Trophoblast cell (in vitro differentiated cells and primary cell): ENCODE measurements at regions not wholly inside any gene's neighbourhood (a gene's known extent, or its start where the extent isn't known, plus 50 kb on each side); places are given as distances from the start of the nearest gene placed in this dataset.

Experiments used
- DNase-seq, 2 donors: peaks; one replicate each; pipeline ENCODE4 v3.0.0-alpha.2; 2016
- H2AFZ ChIP-seq: 2 replicates; pipeline ENCODE4 v1.6.1; 2013; ENCODE audit warnings: low read length, moderate library complexity, mild to moderate bottlenecking; ENCODE audit not compliant: insufficient read depth, poor library complexity
- H2AK5ac ChIP-seq: 2 replicates; pipeline ENCODE4 v1.6.1; 2013; ENCODE audit warnings: mild to moderate bottlenecking, low read length
- H2BK120ac ChIP-seq: 2 replicates; pipeline ENCODE4 v1.6.1; 2013; ENCODE audit warnings: low read length, mild to moderate bottlenecking, moderate library complexity; ENCODE audit not compliant: insufficient read depth, poor library complexity
- H2BK12ac ChIP-seq: 2 replicates; pipeline ENCODE4 v1.6.1; 2013; ENCODE audit warnings: mild to moderate bottlenecking, low read length, moderate library complexity
- H2BK5ac ChIP-seq: 2 replicates; pipeline ENCODE4 v1.6.1; 2013; ENCODE audit warnings: low read length, low read depth, moderate library complexity, mild to moderate bottlenecking; ENCODE audit not compliant: poor library complexity
- H3K14ac ChIP-seq: 2 replicates; pipeline ENCODE4 v1.6.1; 2013; ENCODE audit warnings: mild to moderate bottlenecking, low read length
- H3K18ac ChIP-seq: 2 replicates; pipeline ENCODE4 v1.6.1; 2013; ENCODE audit warnings: mild to moderate bottlenecking, low read length
- H3K23ac ChIP-seq: 2 replicates; pipeline ENCODE4 v1.6.1; 2013; ENCODE audit warnings: low read length
- H3K27ac ChIP-seq: 2 replicates; pipeline ENCODE4 v1.5.1; 2013; ENCODE audit warnings: low read depth, mild to moderate bottlenecking, inconsistent platforms, low read length, moderate library complexity
- H3K27me3 ChIP-seq: 2 replicates; pipeline ENCODE4 v1.6.1; 2013; ENCODE audit warnings: inconsistent platforms, mild to moderate bottlenecking, low read length, moderate library complexity; ENCODE audit not compliant: insufficient read depth
- H3K36me3 ChIP-seq, 2 experiments: 1 replicate in 1 of 2; 2 replicates in 1 of 2; pipeline ENCODE4 v1.6.1; 2013; ENCODE audit warnings: low read length in 2 of 2, mild to moderate bottlenecking in 2 of 2, moderate library complexity in 1 of 2; ENCODE audit not compliant: insufficient read depth in 2 of 2, control insufficient read depth in 1 of 2
- H3K4ac ChIP-seq: 2 replicates; pipeline ENCODE4 v1.6.1; 2013; ENCODE audit warnings: low read depth, mild to moderate bottlenecking, low read length, moderate library complexity
- H3K4me1 ChIP-seq, 2 experiments: 1 replicate in 1 of 2; 2 replicates in 1 of 2; pipeline ENCODE4 v1.6.1; 2013; ENCODE audit warnings: low read length in 2 of 2, mild to moderate bottlenecking in 2 of 2, moderate library complexity in 1 of 2; ENCODE audit not compliant: insufficient read depth in 2 of 2, control insufficient read depth in 1 of 2
- H3K4me2 ChIP-seq: 2 replicates; pipeline ENCODE4 v1.6.1; 2013; ENCODE audit warnings: inconsistent platforms, mild to moderate bottlenecking, low read length, moderate library complexity
- H3K4me3 ChIP-seq: 2 replicates; pipeline ENCODE4 v1.5.1; 2013; ENCODE audit warnings: mild to moderate bottlenecking, low read depth, low read length, inconsistent platforms
- H3K79me1 ChIP-seq: one replicate; pipeline ENCODE4 v1.6.1; 2013; ENCODE audit warnings: low read length
- H3K79me2 ChIP-seq: 2 replicates; pipeline ENCODE4 v1.6.1; 2013; ENCODE audit warnings: low read length, mild to moderate bottlenecking; ENCODE audit not compliant: control insufficient read depth, insufficient read depth, poor library complexity
- H3K9ac ChIP-seq: 2 replicates; pipeline ENCODE4 v1.6.1; 2013; ENCODE audit warnings: mild to moderate bottlenecking, low read length
- H3K9me3 ChIP-seq: 2 replicates; pipeline ENCODE4 v1.6.1; 2013; ENCODE audit warnings: low read depth, mild to moderate bottlenecking, control low read depth, inconsistent platforms, low read length; ENCODE audit not compliant: insufficient read depth
- H4K12ac ChIP-seq: 2 replicates; pipeline ENCODE4 v1.6.1; 2013; ENCODE audit warnings: low read depth, mild to moderate bottlenecking, low read length, moderate library complexity
- H4K8ac ChIP-seq: 2 replicates; pipeline ENCODE4 v1.6.1; 2013; ENCODE audit warnings: low read depth, mild to moderate bottlenecking, low read length, moderate library complexity
- H4K91ac ChIP-seq: one replicate; pipeline ENCODE4 v1.6.1; 2013; ENCODE audit warnings: low read depth, mild to moderate bottlenecking, low read length, moderate library complexity
- WGBS: extraction: QIAGEN DNeasy Blood & Tissue Kit; methylation state at CpG from one replicate; pipeline ENCODE4 v1.1.7; 2013; ENCODE audit warnings: missing lambda C conversion rate; ENCODE audit not compliant: insufficient read length, insufficient coverage; ENCODE audit errors: extremely low coverage; 5-methylcytosine and 5-hydroxymethylcytosine counted together

DNA sequence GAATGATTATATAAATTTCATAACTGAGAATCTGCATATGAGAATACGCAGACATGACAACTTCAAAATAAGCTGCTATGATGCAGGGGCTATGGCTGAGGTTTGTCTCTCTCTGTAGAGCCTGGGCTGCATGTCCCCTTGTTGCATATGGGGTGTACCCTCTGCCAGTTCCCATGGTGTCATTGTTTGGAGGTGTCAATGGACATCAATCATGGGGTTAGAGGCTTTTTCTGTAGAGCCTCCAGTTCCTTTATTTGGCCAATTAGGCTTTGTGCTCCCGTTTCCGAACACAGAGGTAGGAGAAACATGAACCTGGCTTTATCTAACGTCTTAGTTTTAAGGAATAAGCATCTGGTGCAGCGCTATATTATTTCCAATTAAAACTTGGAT lies 77.3 kb upstream of the RARB start:
- Histone ChIP-seq H4K91ac (no peak overlapping the region), H3K36me3 (no peaks in the 10 kb centered on the region), H3K79me1 (no peaks in the 10 kb centered on the region), H3K27me3 (no peaks in the 10 kb centered on the region), H3K14ac (no peak overlapping the region), H3K4me3 (no peak overlapping the region), H3K4me1 (no peaks in the 10 kb centered on the region), H3K4ac (no peak overlapping the region), H3K79me2 (no peaks in the 10 kb centered on the region), H2BK5ac (no peak overlapping the region), H3K4me2 (no peak overlapping the region), H3K23ac (no peak overlapping the region), H4K8ac (no peak overlapping the region), H3K9me3 (no peaks in the 10 kb centered on the region), H4K12ac (no peak overlapping the region), H2BK12ac (no peak overlapping the region), H2AK5ac (no peak overlapping the region), H2BK120ac (no peak overlapping the region), H3K18ac (no peak overlapping the region), H3K9ac (no peak overlapping the region), H2AFZ (no peak overlapping the region), H3K27ac (no peak overlapping the region)
- no peak for DNase-seq
- no CpG with 5 or more reads among the region's 5 CpGs for WGBS

- H3K4ac ChIP-seq: no peak overlapping the region
- no peaks in the 10 kb centered on the region for H3K27me3 ChIP-seq
- H4K12ac ChIP-seq: no peak overlapping the region
- H3K9ac ChIP-seq: no peak overlapping the region
- no peaks in the 10 kb centered on the region for H3K9me3 ChIP-seq
- H3K4me2 ChIP-seq: no peak overlapping the region
- no peak overlapping the region for H2BK5ac ChIP-seq
- no peak overlapping the region for H3K18ac ChIP-seq
- H3K27ac ChIP-seq: no peak overlapping the region
- H3K4me1 ChIP-seq: no peaks in the 10 kb centered on the region
- no peak overlapping the region for H2BK120ac ChIP-seq
- H2AK5ac ChIP-seq: no peak overlapping the region
- H2BK12ac ChIP-seq: no peak overlapping the region
- WGBS: no CpG with 5 or more reads among the region's 3 CpGs
- no peak overlapping the region for H3K4me3 ChIP-seq
- no peak overlapping the region for H4K8ac ChIP-seq
- H3K79me1 ChIP-seq: no peaks in the 10 kb centered on the region
- DNase-seq: peak in 1 of 2 donors; percentile 71
- no peaks in the 10 kb centered on the region for H3K79me2 ChIP-seq
- H3K14ac ChIP-seq: no peak overlapping the region
- H2AFZ ChIP-seq: no peak overlapping the region
- H4K91ac ChIP-seq: no peak overlapping the region
- no peaks in the 10 kb centered on the region for H3K36me3 ChIP-seq
- no peak overlapping the region for H3K23ac ChIP-seq
Measured at GRCh38 chr3:25354071-25354470, 74.0 kb upstream of the RARB start.

DNA sequence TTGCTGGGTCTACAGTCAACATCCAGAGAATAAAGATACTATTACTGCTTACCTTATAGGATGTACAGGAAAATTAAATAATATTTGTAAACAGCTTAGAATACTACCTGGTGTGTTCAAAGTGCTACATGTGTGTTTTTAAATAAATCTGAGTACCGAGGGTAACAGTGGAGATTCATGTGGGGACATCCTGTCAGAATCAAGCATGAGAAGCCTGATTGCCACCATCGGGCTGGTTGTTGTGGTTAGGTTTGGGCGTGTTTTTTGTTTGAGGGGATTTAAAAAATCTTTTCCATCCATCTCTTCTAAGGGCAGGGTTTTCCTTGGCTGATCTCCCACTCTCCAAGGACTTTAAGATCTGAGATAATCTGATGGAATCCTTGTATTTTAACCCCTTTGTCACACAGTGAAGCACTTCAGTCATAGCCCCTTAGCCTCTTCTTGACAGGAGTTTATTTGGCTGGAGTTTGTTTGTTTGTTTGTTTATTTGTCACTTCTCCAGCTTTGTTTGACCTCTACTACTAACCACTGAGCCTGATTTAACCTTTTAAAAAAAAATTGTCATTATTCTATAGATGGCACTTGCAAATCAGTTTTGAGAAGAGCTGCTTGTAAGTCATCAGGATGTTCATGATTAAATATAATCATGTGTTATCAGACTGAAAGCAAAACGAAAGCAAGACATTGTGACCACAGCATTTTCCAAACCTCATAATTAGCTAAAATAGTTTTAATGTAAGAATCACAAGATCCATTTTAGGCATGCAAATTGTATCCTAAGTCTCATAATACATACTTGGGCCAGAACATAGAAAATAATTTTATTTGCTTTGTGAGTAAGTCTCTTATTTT lies 72.8 kb upstream of the RARB start:
- Histone ChIP-seq H4K8ac (no peak overlapping the region), H2BK120ac (no peak overlapping the region), H3K4me1 (no peaks in the 10 kb centered on the region), H3K14ac (no peak overlapping the region), H2AK5ac (no peak overlapping the region), H3K4me2 (no peak overlapping the region), H3K27me3 (no peaks in the 10 kb centered on the region), H3K4me3 (no peak overlapping the region), H3K18ac (no peak overlapping the region), H2BK12ac (no peak overlapping the region), H2AFZ (no peak overlapping the region), H3K36me3 (no peaks in the 10 kb centered on the region), H3K9ac (no peak overlapping the region), H3K27ac (no peak overlapping the region), H3K23ac (no peak overlapping the region), H3K79me1 (no peaks in the 10 kb centered on the region), H4K12ac (no peak overlapping the region), H3K4ac (no peak overlapping the region), H3K79me2 (no peaks in the 10 kb centered on the region), H3K9me3 (no peaks in the 10 kb centered on the region), H2BK5ac (no peak overlapping the region), H4K91ac (no peak overlapping the region)
- no peak for DNase-seq
- no CpG with 5 or more reads among the region's 4 CpGs for WGBS

DNA sequence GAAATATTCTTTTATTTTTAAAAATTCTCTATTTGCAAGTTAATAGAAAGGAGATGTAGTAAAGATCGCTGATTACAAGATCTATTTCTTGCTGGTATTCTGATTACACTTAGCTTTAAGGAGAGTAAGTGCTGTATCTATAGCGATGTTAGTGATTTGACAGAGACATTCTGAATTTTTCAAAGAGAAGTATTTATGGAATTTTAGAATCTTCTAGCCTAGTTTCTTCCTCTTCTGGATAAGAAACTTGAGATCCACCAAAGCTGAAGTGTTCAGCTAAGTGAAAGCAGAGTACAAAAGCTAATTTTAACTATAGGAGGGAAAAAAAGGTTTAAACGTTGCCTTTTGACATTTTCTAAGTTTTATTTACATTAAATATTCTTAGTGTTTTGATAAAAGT lies 72.1 kb upstream of the RARB start:
- no peak overlapping the region for H3K23ac ChIP-seq
- H3K18ac ChIP-seq: no peak overlapping the region
- H2AK5ac ChIP-seq: no peak overlapping the region
- no peaks in the 10 kb centered on the region for H3K79me2 ChIP-seq
- no peak overlapping the region for H4K8ac ChIP-seq
- no peak overlapping the region for H3K4ac ChIP-seq
- H3K79me1 ChIP-seq: no peaks in the 10 kb centered on the region
- DNase-seq: peak in 1 of 2 donors; percentile 30
- no CpG with 5 or more reads among the region's 3 CpGs for WGBS
- H2BK12ac ChIP-seq: no peak overlapping the region
- no peak overlapping the region for H2AFZ ChIP-seq
- no peaks in the 10 kb centered on the region for H3K9me3 ChIP-seq
- H3K27ac ChIP-seq: no peak overlapping the region
- no peak overlapping the region for H4K12ac ChIP-seq
- H3K4me3 ChIP-seq: no peak overlapping the region
- no peak overlapping the region for H4K91ac ChIP-seq
- no peak overlapping the region for H3K14ac ChIP-seq
- H3K9ac ChIP-seq: no peak overlapping the region
- H2BK5ac ChIP-seq: no peak overlapping the region
- H3K27me3 ChIP-seq: no peaks in the 10 kb centered on the region
- H3K36me3 ChIP-seq: no peaks in the 10 kb centered on the region
- H3K4me2 ChIP-seq: no peak overlapping the region
- H3K4me1 ChIP-seq: no peaks in the 10 kb centered on the region
- no peak overlapping the region for H2BK120ac ChIP-seq
